ENCODE measurements at regions not wholly inside any gene's neighbourhood (a gene's known extent, or its start where the extent isn't known, plus 50 kb on each side); places are given as distances from the start of the nearest gene placed in this dataset.
A peak's percentile ranks its signal among the peaks of the same experiment; 100 is the strongest.

DNA sequence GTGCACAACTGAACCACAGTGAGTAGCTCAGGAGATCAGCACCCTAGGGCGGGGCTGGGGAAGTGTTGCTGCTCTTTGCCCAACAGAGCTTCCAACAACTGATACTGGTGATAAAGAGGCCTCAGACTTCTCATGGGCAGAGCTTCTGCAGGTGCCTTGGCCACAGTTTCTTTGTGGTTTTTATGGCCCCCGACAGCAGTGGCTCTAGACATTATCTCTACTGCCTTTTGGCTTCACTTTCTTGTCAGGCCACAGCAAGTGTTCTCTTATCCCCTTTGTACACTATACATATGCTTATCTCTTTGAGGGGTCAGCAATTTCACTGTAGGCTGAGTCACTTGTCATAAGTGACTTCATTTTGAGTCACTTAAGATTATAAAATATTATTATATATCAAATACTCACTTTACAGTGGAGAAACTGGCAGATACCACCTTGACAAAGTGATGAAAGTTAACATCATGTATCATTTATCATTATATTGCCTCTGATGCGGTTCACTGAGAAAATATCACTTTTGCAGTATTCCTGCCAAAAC is 90.9 kb upstream of the COX7C start (continued):
- TF ChIP-seq, protein P1, sequence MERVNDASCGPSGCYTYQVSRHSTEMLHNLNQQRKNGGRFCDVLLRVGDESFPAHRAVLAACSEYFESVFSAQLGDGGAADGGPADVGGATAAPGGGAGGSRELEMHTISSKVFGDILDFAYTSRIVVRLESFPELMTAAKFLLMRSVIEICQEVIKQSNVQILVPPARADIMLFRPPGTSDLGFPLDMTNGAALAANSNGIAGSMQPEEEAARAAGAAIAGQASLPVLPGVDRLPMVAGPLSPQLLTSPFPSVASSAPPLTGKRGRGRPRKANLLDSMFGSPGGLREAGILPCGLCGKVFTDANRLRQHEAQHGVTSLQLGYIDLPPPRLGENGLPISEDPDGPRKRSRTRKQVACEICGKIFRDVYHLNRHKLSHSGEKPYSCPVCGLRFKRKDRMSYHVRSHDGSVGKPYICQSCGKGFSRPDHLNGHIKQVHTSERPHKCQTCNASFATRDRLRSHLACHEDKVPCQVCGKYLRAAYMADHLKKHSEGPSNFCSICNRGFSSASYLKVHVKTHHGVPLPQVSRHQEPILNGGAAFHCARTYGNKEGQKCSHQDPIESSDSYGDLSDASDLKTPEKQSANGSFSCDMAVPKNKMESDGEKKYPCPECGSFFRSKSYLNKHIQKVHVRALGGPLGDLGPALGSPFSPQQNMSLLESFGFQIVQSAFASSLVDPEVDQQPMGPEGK (CRISPR knock-in tag; IDR thresholded peaks at IDR 0.05; ENCODE audit: borderline replicate concordance), result peak; percentile 83; the same call in 1 of the 2 replicates
- TF ChIP-seq HNRNPL (IDR thresholded peaks at IDR 0.05; ENCODE audit: low read depth, low read length), result peak; percentile 53; the same call in 1 of the 2 replicates
- TF ChIP-seq ZNF212 (CRISPR knock-in tag; IDR thresholded peaks at IDR 0.05), result peak; percentile 75; the same call in 1 of the 2 replicates
- peak; percentile 99 for TF ChIP-seq MTA2 (IDR thresholded peaks at IDR 0.05; ENCODE audit: low read depth)
- peak; percentile 87 for TF ChIP-seq MECOM (CRISPR knock-in tag; IDR thresholded peaks at IDR 0.05)
- TF ChIP-seq HDAC2 (IDR thresholded peaks at IDR 0.05), result peak; percentile 93; the same call in 1 of the 2 replicates
- TF ChIP-seq, protein P2, sequence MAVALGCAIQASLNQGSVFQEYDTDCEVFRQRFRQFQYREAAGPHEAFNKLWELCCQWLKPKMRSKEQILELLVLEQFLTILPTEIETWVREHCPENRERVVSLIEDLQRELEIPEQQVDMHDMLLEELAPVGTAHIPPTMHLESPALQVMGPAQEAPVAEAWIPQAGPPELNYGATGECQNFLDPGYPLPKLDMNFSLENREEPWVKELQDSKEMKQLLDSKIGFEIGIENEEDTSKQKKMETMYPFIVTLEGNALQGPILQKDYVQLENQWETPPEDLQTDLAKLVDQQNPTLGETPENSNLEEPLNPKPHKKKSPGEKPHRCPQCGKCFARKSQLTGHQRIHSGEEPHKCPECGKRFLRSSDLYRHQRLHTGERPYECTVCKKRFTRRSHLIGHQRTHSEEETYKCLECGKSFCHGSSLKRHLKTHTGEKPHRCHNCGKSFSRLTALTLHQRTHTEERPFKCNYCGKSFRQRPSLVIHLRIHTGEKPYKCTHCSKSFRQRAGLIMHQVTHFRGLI (CRISPR knock-in tag; IDR thresholded peaks at IDR 0.05), result peak; percentile 85
- TF ChIP-seq, protein P3, sequence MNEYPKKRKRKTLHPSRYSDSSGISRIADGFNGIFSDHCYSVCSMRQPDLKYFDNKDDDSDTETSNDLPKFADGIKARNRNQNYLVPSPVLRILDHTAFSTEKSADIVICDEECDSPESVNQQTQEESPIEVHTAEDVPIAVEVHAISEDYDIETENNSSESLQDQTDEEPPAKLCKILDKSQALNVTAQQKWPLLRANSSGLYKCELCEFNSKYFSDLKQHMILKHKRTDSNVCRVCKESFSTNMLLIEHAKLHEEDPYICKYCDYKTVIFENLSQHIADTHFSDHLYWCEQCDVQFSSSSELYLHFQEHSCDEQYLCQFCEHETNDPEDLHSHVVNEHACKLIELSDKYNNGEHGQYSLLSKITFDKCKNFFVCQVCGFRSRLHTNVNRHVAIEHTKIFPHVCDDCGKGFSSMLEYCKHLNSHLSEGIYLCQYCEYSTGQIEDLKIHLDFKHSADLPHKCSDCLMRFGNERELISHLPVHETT (CRISPR knock-in tag; conservative IDR thresholded peaks at IDR 0.05 in 1 of 2, IDR thresholded peaks at IDR 0.05 in 1 of 2), result peak in 1 of 2 experiments; percentile 98; a peak in 2 of 4 replicates
- TF ChIP-seq ZNF316 (IDR thresholded peaks at IDR 0.05), result peak; percentile 94
- TF ChIP-seq ZNF23 (CRISPR knock-in tag; IDR thresholded peaks at IDR 0.05), result peak; percentile 89
- TF ChIP-seq ZKSCAN1 (IDR thresholded peaks at IDR 0.05; ENCODE audit: low read depth, low read length), result peak; percentile 75
- peak; percentile 18 for TF ChIP-seq FOS (IDR thresholded peaks at IDR 0.05; ENCODE audit: extremely low read depth, insufficient read length)
- TF ChIP-seq MXI1 (IDR thresholded peaks at IDR 0.05; ENCODE audit: low read depth, low read length), result no peak; the same call in 1 of the 2 replicates
- TF ChIP-seq TRIM28 (IDR thresholded peaks at IDR 0.05), result no peak
- TF ChIP-seq, protein P4, sequence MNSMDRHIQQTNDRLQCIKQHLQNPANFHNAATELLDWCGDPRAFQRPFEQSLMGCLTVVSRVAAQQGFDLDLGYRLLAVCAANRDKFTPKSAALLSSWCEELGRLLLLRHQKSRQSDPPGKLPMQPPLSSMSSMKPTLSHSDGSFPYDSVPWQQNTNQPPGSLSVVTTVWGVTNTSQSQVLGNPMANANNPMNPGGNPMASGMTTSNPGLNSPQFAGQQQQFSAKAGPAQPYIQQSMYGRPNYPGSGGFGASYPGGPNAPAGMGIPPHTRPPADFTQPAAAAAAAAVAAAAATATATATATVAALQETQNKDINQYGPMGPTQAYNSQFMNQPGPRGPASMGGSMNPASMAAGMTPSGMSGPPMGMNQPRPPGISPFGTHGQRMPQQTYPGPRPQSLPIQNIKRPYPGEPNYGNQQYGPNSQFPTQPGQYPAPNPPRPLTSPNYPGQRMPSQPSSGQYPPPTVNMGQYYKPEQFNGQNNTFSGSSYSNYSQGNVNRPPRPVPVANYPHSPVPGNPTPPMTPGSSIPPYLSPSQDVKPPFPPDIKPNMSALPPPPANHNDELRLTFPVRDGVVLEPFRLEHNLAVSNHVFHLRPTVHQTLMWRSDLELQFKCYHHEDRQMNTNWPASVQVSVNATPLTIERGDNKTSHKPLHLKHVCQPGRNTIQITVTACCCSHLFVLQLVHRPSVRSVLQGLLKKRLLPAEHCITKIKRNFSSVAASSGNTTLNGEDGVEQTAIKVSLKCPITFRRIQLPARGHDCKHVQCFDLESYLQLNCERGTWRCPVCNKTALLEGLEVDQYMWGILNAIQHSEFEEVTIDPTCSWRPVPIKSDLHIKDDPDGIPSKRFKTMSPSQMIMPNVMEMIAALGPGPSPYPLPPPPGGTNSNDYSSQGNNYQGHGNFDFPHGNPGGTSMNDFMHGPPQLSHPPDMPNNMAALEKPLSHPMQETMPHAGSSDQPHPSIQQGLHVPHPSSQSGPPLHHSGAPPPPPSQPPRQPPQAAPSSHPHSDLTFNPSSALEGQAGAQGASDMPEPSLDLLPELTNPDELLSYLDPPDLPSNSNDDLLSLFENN (IDR thresholded peaks at IDR 0.05; ENCODE audit: low read depth in 2 of 2, low read length in 2 of 2), result peak in 1 of 2 experiments; percentile 97; a peak in 2 of 4 replicates
- TF ChIP-seq, protein P5, sequence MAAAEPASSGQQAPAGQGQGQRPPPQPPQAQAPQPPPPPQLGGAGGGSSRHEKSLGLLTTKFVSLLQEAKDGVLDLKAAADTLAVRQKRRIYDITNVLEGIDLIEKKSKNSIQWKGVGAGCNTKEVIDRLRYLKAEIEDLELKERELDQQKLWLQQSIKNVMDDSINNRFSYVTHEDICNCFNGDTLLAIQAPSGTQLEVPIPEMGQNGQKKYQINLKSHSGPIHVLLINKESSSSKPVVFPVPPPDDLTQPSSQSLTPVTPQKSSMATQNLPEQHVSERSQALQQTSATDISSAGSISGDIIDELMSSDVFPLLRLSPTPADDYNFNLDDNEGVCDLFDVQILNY (CRISPR knock-in tag; IDR thresholded peaks at IDR 0.05), result no peak
- TF ChIP-seq, protein P6, sequence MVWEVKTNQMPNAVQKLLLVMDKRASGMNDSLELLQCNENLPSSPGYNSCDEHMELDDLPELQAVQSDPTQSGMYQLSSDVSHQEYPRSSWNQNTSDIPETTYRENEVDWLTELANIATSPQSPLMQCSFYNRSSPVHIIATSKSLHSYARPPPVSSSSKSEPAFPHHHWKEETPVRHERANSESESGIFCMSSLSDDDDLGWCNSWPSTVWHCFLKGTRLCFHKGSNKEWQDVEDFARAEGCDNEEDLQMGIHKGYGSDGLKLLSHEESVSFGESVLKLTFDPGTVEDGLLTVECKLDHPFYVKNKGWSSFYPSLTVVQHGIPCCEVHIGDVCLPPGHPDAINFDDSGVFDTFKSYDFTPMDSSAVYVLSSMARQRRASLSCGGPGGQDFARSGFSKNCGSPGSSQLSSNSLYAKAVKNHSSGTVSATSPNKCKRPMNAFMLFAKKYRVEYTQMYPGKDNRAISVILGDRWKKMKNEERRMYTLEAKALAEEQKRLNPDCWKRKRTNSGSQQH (CRISPR knock-in tag; IDR thresholded peaks at IDR 0.05), result 0 out of 2 replicates have a peak, but pooled peaks have one; percentile 54
- no peak for TF ChIP-seq PHF21A (IDR thresholded peaks at IDR 0.05; ENCODE audit: borderline replicate concordance, low read depth)
